Aorta (tissue), 5 donors: ENCODE measurements at regions not wholly inside any gene's neighbourhood (a gene's known extent, or its start where the extent isn't known, plus 50 kb on each side); places are given as distances from the start of the nearest gene placed in this dataset.

Experiments used
- ATAC-seq: fragments of 200-7000 bp; cut with Tn5 transposase; one replicate; pipeline ENCODE4 v1.9.1; 2022; ENCODE audit warnings: moderate library complexity; ENCODE audit not compliant: low FRiP score
- DNase-seq, 2 donors: peaks; one replicate each; pipeline ENCODE4 v3.0.0-alpha.2; 2020
- H3K27ac ChIP-seq, 2 donors: one replicate each; pipeline ENCODE4 v1.5.1; 2013; ENCODE audit warnings: low read length in 2 of 2, mild to moderate bottlenecking in 2 of 2, moderate library complexity in 2 of 2, control low read depth in 1 of 2, inconsistent platforms in 1 of 2, low read depth in 1 of 2
- H3K27me3 ChIP-seq, 2 donors: one replicate each; pipeline ENCODE4 v1.6.1; 2013; ENCODE audit warnings: control low read depth in 1 of 2, low read length in 1 of 2, mild to moderate bottlenecking in 1 of 2, moderate library complexity in 1 of 2; ENCODE audit not compliant: insufficient read depth in 2 of 2, control insufficient read depth in 1 of 2
- H3K36me3 ChIP-seq, 2 donors: one replicate each; pipeline ENCODE4 v1.6.1; 2013; ENCODE audit warnings: control low read depth in 1 of 2, low read length in 1 of 2, mild to moderate bottlenecking in 1 of 2; ENCODE audit not compliant: insufficient read depth in 2 of 2, control insufficient read depth in 1 of 2
- H3K4me1 ChIP-seq, 2 donors: one replicate each; pipeline ENCODE4 v1.6.1; 2013; ENCODE audit warnings: low read length in 2 of 2, control low read depth in 1 of 2, mild to moderate bottlenecking in 1 of 2, moderate library complexity in 1 of 2; ENCODE audit not compliant: insufficient read depth in 2 of 2, control insufficient read depth in 1 of 2
- H3K4me3 ChIP-seq, 2 donors: one replicate each; pipeline ENCODE4 v1.5.1; 2013; ENCODE audit warnings: low read length in 2 of 2, control low read depth in 1 of 2, mild to moderate bottlenecking in 1 of 2
- H3K9me3 ChIP-seq: one replicate; pipeline ENCODE4 v1.6.1; 2013; ENCODE audit warnings: mild to moderate bottlenecking, low read length; ENCODE audit not compliant: control insufficient read depth
- whole genome bisulfite sequencing, 2 donors: extraction: QIAGEN DNeasy Blood & Tissue Kit; methylation state at CpG; one replicate each; pipeline ENCODE4 v1.1.7; 2013; 5-methylcytosine and 5-hydroxymethylcytosine counted together
- intact Hi-C, 2 donors: fragments of 100-400 bp; cut with DNase I; formaldehyde crosslinking; loops; one replicate each; pipeline versions ENCODE4 v1.14.2 to v1.15.0; 2022
- donor health status: healthy with polysubstance abuse.
- donor health status: Bipolar disorder and iron deficiency.
- donor health status: DM: no; HTN: no; CAD: no.
- donor health status: DM: no; HTN: no; CAD: no.
- donor health status: DM: yes; HTN: yes; CAD: no.

- H3K4me3 ChIP-seq: no peak overlapping the region
- no peaks in the 10 kb centered on the region for H3K36me3 ChIP-seq
- H3K9me3 ChIP-seq: no peaks in the 10 kb centered on the region
- H3K27me3 ChIP-seq: no peaks in the 10 kb centered on the region
- intact Hi-C loops: no loop called here
- WGBS, 2 donors: 77 to 83% methylated on average over 3 of the region's 3 CpGs
- peaks cover 0 to 5% of the 10 kb centered on the region in 2 donors for H3K4me1 ChIP-seq
- no peak overlapping the region for H3K27ac ChIP-seq
- ATAC-seq: no peak
- no peak for DNase-seq
Measured at GRCh38 chr18:10050956-10051355, 137.1 kb downstream of the VAPA start.

GRCh38 chr18:10051877-10052631 is 138.2 kb downstream of the VAPA start:
- H3K27me3 ChIP-seq: no peaks in the 10 kb centered on the region
- no peak overlapping the region for H3K27ac ChIP-seq
- 17% methylated on average over 8 of the region's 8 CpGs for WGBS, 2 donors
- H3K36me3 ChIP-seq: no peaks in the 10 kb centered on the region
- DNase-seq: no peak
- peak; percentile 77 for ATAC-seq
- no peak overlapping the region for H3K4me3 ChIP-seq
- intact Hi-C loops: no loop called here
- H3K9me3 ChIP-seq: no peaks in the 10 kb centered on the region
- peaks cover 0 to 5% of the 10 kb centered on the region in 2 donors for H3K4me1 ChIP-seq

- Histone ChIP-seq H3K4me3 (no peak overlapping the region), H3K27ac (no peak overlapping the region), H3K36me3 (no peaks in the 10 kb centered on the region), H3K9me3 (no peaks in the 10 kb centered on the region), H3K27me3 (no peaks in the 10 kb centered on the region), H3K4me1 (peaks cover 0 to 5% of the 10 kb centered on the region in 2 donors)
- ATAC-seq (no peak), DNase-seq (no peak)
- intact Hi-C loops: no loop called here
- 95 to 97% methylated on average over 3 of the region's 3 CpGs for WGBS, 2 donors
Measured at GRCh38 chr18:10052871-10053270, 139.1 kb downstream of the VAPA start.

- Histone ChIP-seq H3K27me3 (no peaks in the 10 kb centered on the region), H3K36me3 (no peaks in the 10 kb centered on the region), H3K4me1 (peaks cover 0 to 5% of the 10 kb centered on the region in 2 donors), H3K27ac (no peak overlapping the region), H3K4me3 (no peak overlapping the region), H3K9me3 (no peaks in the 10 kb centered on the region)
- ATAC-seq: no peak
- intact Hi-C loops: no loop called here
- no peak for DNase-seq
- WGBS, 2 donors: 96 to 97% methylated on average over 5 of the region's 5 CpGs
Measured at GRCh38 chr18:10053861-10054260, 140.0 kb downstream of the VAPA start.

GRCh38 chr18:10054366-10054765 is 140.6 kb downstream of the VAPA start:
- Histone ChIP-seq H3K9me3 (no peaks in the 10 kb centered on the region), H3K4me3 (no peak overlapping the region), H3K4me1 (peaks cover 0 to 5% of the 10 kb centered on the region in 2 donors), H3K27ac (no peak overlapping the region), H3K27me3 (no peaks in the 10 kb centered on the region), H3K36me3 (no peaks in the 10 kb centered on the region)
- ATAC-seq: no peak
- DNase-seq: no peak
- intact Hi-C loops: no loop called here
- WGBS, 2 donors: 97 to 99% methylated on average over 10 of the region's 10 CpGs

GRCh38 chr18:10055125-10055750 is 141.4 kb downstream of the VAPA start:
- Histone ChIP-seq H3K4me1 (peaks cover 0 to 3% of the 10 kb centered on the region in 2 donors), H3K27me3 (no peaks in the 10 kb centered on the region), H3K36me3 (no peaks in the 10 kb centered on the region), H3K27ac (no peak overlapping the region), H3K4me3 (no peak overlapping the region), H3K9me3 (no peaks in the 10 kb centered on the region)
- DNase-seq: no peak
- WGBS, 2 donors: 94 to 96% methylated on average over 10 of the region's 10 CpGs
- no peak for ATAC-seq
- intact Hi-C loops: no loop called here

- Histone ChIP-seq H3K4me1 (peaks cover 0 to 3% of the 10 kb centered on the region in 2 donors), H3K4me3 (no peak overlapping the region), H3K27ac (no peak overlapping the region), H3K9me3 (no peaks in the 10 kb centered on the region), H3K27me3 (no peaks in the 10 kb centered on the region), H3K36me3 (no peaks in the 10 kb centered on the region)
- intact Hi-C loops: no loop called here
- ATAC-seq: no peak
- no peak for DNase-seq
- WGBS, 2 donors: 96 to 98% methylated on average over 12 of the region's 12 CpGs
Measured at GRCh38 chr18:10056506-10056905, 142.7 kb downstream of the VAPA start.

- no peaks in the 10 kb centered on the region for H3K27me3 ChIP-seq
- H3K36me3 ChIP-seq: no peaks in the 10 kb centered on the region
- intact Hi-C loops: no loop called here
- WGBS, 2 donors: 82 to 91% methylated on average over 3 of the region's 3 CpGs
- no peaks in the 10 kb centered on the region for H3K9me3 ChIP-seq
- H3K4me3 ChIP-seq: no peak overlapping the region
- H3K27ac ChIP-seq: no peak overlapping the region
- peaks cover 0 to 3% of the 10 kb centered on the region in 2 donors for H3K4me1 ChIP-seq
- DNase-seq (no peak), ATAC-seq (no peak)
Measured at GRCh38 chr18:10057401-10057893, 143.6 kb downstream of the VAPA start.
